ENCODE measurements at regions not wholly inside any gene's neighbourhood (a gene's known extent, or its start where the extent isn't known, plus 50 kb on each side); places are given as distances from the start of the nearest gene placed in this dataset.
"Not testable (repeated sequence)": the region's sequence is repeated elsewhere in the genome, so short reads cannot be mapped to it uniquely, and the experiment has no call there.

DNA sequence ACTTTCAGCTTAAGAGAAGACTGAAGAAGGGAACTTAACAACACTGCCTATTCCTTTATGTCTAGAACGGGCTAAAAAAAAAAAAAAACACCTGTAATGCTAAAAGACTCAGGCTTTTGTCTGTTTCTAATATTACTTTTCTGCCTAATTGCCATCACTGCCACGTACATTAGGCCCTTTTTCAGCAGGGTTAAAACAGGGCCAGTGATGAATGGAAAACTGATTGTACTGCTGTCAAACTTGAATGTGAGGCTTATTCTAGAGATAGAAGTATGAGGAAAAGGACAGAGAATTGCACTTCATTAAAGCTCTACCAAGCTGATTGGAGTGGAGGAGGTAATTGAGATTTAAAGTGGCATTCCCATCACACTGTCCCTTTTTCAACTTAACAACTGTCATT lies 535.8 kb downstream of the PRKD1 start:
- H3K27ac Mint-ChIP-seq = no peak overlapping the region
- ATAC-seq = no peak
- H3K4me3 Mint-ChIP-seq = no peak overlapping the region
- peaks cover 2% of the 10 kb centered on the region for H3K9me3 Mint-ChIP-seq
- no peaks in the 10 kb centered on the region for H3K36me3 Mint-ChIP-seq
- no peaks in the 10 kb centered on the region for H3K27me3 Mint-ChIP-seq
- H3K4me1 Mint-ChIP-seq = no peaks in the 10 kb centered on the region

DNA sequence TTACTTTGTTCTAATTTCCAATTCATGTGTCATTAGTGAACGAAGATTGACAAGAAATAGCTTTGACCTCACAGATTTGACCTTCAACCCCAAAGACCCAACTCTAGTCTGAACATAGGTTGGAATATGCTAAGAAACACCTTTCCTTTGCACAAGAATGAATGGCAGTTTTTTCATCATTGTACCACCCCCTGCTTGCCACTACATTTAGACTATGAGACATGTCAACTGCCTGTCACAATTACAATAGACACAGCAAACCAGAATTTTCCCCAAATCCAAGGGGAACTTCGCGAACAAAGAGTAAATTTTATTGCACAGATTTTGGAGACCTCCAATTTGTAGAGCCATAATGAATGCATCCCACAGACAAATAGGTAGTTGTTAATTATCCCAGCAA lies 535.4 kb downstream of the PRKD1 start:
- Mint-ChIP-seq H3K27ac (no peak overlapping the region), H3K27me3 (no peaks in the 10 kb centered on the region), H3K36me3 (no peaks in the 10 kb centered on the region), H3K4me3 (no peak overlapping the region), H3K9me3 (peaks cover 2% of the 10 kb centered on the region), H3K4me1 (no peaks in the 10 kb centered on the region)
- no peak for ATAC-seq

DNA sequence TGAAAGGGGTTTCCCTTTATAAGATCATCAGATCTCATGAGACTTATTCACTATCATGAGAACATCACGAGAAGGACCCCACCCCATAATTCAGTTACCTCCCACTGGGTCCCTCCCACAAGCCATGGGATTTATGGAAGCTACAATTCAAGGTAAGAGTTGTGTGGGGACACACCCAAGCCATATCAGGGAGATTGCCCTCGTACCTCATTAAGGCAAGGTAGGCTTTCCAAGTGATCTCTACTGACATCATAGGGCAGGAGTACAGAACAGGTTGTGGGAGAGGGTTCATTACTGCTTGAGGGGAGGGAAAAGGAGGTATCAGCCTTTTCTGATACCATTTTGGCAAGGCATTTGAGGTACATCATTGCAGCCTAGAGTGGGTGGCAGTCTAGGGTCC lies 524.6 kb downstream of the PRKD1 start:
- H3K36me3 Mint-ChIP-seq = no peaks in the 10 kb centered on the region
- no peaks in the 10 kb centered on the region for H3K4me1 Mint-ChIP-seq
- no peaks in the 10 kb centered on the region for H3K27me3 Mint-ChIP-seq
- no peak overlapping the region for H3K4me3 Mint-ChIP-seq
- H3K9me3 Mint-ChIP-seq = peaks cover 3% of the 10 kb centered on the region
- no peak for ATAC-seq
- H3K27ac Mint-ChIP-seq = no peak overlapping the region

DNA sequence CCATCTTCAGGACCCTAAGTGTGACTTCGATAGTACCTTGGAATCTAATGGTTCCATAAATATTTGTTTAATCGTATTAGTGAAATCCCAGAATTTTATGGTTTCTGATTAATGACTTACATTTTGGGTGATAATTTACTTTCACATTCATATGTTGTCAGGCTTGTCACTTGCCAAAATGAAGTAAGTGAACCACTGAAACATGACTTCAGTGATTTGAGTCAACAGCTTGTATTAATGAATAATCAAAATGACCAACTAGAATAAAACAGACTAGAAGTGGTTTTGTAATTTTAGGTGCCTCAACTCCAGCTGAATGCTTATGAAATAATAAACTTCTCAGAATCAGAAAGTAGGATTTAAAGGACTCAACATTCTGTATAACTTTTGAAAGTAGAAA lies 517.1 kb downstream of the PRKD1 start:
- H3K4me3 Mint-ChIP-seq = no peak overlapping the region
- H3K4me1 Mint-ChIP-seq = no peaks in the 10 kb centered on the region
- ATAC-seq = no peak
- no peaks in the 10 kb centered on the region for H3K27me3 Mint-ChIP-seq
- H3K27ac Mint-ChIP-seq = no peak overlapping the region
- no peaks in the 10 kb centered on the region for H3K36me3 Mint-ChIP-seq
- H3K9me3 Mint-ChIP-seq = peaks cover 7% of the 10 kb centered on the region

DNA sequence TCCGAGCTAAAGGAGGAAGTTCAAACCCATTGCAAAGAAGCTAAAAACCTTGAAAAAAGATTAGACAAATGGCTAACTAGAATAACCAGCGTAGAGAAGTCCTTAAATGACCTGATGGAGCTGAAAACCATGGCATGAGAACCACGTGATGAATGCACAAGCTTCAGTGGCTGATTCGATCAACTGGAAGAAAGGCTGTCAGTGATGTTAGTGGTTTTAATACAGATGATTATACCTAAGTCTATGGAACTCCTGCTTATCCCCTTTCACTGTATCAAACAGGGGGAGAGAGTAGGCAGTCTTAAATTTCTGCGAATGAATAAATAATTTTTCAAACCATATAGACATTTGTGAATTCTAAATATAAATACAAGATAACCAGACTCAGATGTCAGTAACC lies 512.7 kb downstream of the PRKD1 start:
- H3K27ac Mint-ChIP-seq, H3K4me1 Mint-ChIP-seq, H3K4me3 Mint-ChIP-seq, H3K36me3 Mint-ChIP-seq, H3K9me3 Mint-ChIP-seq, H3K27me3 Mint-ChIP-seq, ATAC-seq: not testable (repeated sequence)

DNA sequence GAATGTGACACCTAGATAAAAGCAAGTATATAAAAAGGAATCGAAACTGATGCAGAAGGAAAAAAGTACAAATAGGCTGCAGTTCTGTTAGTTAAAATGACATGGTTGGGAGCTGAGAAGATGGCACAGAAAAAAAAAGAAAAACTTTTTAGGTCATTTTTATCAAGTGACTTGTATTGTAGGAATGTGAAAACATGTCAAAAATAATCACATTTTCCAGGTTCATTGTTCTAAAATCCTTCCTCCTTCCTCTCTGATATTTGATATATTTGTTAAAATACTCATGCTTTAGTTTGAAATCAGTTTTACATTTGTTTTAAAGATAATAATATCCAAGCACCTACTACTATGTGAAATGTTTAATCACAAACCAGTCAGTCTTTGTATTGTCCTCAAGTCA lies 507.9 kb downstream of the PRKD1 start:
- Mint-ChIP-seq H3K4me1 (no peaks in the 10 kb centered on the region), H3K9me3 (peaks cover 2% of the 10 kb centered on the region), H3K36me3 (no peaks in the 10 kb centered on the region), H3K27ac (no peak overlapping the region), H3K27me3 (no peaks in the 10 kb centered on the region), H3K4me3 (no peak overlapping the region)
- ATAC-seq = no peak

DNA sequence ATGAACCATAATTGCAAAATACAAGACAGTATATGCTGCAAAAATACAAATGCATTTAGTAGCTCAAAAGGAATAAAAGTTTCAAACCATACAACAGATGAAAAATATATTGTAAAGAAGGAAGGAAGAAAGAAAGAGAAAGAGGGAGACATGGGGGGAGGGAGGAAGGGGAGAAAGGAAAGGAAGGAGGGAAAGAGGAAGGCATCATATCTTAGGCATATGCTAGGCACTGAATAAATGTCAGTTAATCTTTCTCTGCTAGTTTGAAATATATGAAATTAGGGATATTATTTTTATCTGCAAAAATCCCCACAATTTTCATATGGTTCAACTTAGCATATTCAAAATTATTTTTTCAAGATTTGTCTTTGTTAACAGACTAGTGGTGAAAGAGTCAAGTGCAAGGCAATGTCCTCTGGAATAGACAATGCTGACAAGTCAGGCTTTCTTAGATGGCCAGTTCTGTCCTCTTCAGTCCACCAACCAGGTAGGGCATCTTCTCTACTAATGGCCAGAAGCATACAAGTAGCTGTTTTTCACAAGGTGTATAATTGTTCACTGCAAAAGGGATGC lies 506.4 kb downstream of the PRKD1 start:
- no peaks in the 10 kb centered on the region for H3K4me1 Mint-ChIP-seq
- no peak overlapping the region for H3K4me3 Mint-ChIP-seq
- ATAC-seq = no peak
- H3K36me3 Mint-ChIP-seq = no peaks in the 10 kb centered on the region
- no peak overlapping the region for H3K27ac Mint-ChIP-seq
- H3K27me3 Mint-ChIP-seq = no peaks in the 10 kb centered on the region
- peaks cover 2% of the 10 kb centered on the region for H3K9me3 Mint-ChIP-seq

DNA sequence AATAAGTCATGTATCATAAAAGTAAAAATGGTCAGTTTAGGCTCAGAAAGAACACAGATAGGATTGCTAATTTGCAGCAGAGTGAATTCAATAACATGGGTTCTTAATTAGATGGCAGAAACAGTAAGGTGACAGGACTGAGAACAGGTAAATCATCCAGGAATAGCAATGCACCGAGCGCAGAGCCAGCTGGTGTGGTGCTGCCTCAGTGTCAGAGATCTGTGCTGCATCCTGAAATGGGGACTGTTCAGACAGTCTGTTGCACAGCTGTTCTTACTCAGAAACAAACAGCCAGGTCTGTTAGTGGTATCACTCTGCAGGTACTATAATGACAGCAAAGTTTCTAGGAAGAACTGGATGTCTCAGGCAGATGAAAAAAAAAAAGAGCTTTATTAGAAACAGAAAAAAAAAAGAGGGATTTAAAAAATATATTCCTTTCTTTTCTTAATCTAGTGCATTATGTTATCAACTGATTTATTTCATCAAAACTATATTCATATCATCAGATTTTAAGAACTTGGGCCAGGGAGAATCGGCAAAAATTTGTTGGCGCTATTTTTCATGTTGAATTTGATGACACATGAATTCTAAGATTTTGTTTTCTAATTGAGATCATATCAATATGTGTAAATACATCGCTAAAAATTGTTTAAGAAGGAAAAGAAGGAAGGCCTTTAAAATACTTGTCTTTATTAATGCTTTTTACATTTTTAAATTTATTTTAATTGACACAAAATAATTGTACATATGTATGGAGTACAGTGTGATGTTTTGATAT lies 501.8 kb downstream of the PRKD1 start:
- peaks cover 9% of the 10 kb centered on the region for H3K9me3 Mint-ChIP-seq
- no peaks in the 10 kb centered on the region for H3K27me3 Mint-ChIP-seq

DNA sequence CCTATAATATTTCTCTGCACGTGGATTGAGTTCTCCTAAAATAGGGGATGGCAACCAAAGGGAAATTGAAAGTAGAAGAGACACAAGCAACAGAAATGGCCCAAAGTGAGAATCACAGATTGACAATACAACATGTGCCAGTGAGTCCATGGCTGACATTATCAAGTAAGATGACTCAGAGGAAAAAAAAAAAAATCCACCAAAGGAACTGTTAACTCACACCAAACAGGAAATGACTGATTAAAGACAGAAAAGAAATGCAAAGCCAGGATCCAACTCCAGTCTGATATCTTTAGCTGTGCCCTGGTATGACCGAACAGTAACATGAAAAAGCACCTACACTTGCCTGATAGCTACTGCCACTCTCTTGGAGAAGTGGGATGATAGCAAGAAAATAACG lies 485.0 kb downstream of the PRKD1 start:
- Mint-ChIP-seq H3K27me3 (no peaks in the 10 kb centered on the region), H3K27ac (no peak overlapping the region), H3K4me1 (no peaks in the 10 kb centered on the region), H3K4me3 (no peak overlapping the region), H3K36me3 (no peaks in the 10 kb centered on the region), H3K9me3 (peaks cover 12% of the 10 kb centered on the region)
- no peak for ATAC-seq

More for the DNA sequence above, 501.8 kb downstream of the PRKD1 start:
- Mint-ChIP-seq H3K36me3 (no peaks in the 10 kb centered on the region), H3K27ac (no peak overlapping the region), H3K4me3 (no peak overlapping the region), H3K4me1 (no peaks in the 10 kb centered on the region)
- ATAC-seq = no peak

DNA sequence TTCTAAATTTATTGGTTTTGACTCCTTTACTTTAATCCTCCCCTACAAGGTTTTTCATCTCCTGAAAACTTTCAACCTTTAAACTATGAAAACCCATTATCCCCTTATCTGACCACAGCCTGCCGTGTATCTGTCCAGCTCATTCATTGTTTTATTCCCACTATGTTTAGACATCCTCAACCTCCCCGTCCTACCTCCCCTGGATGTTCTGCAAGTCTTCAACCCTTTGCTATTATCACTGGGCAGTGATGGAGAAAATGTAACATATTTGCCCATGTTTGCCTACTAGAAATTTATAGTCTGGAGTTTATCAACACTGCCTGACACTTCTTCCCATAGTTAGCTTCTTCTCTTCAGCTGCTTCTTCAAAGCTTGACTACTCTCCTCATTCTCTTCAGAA lies 483.4 kb downstream of the PRKD1 start:
- peaks cover 8% of the 10 kb centered on the region for H3K9me3 Mint-ChIP-seq
- H3K4me3 Mint-ChIP-seq = no peak overlapping the region
- H3K4me1 Mint-ChIP-seq = no peaks in the 10 kb centered on the region
- no peaks in the 10 kb centered on the region for H3K36me3 Mint-ChIP-seq
- H3K27ac Mint-ChIP-seq = no peak overlapping the region
- ATAC-seq = no peak
- H3K27me3 Mint-ChIP-seq = no peaks in the 10 kb centered on the region

DNA sequence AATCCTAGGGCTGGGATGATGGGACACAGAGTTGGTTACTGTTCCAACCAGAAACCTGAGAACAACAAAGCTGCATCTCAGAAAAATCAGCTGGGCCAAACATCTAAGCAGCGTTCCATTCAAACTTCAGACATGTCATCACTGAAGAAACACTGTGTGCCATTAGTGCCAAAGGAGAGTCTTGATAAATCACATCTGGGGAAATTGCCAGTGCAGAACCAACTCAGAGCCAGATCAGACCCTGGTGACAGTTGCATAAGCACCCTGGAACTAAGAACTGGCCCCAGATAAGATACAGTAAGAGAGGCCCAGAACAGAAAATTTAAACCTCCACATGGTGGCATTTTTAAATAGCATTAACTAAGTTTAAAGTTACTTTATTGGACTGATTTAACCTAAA lies 482.8 kb downstream of the PRKD1 start:
- Mint-ChIP-seq H3K4me3 (no peak overlapping the region), H3K27ac (no peak overlapping the region), H3K36me3 (no peaks in the 10 kb centered on the region), H3K9me3 (peaks cover 8% of the 10 kb centered on the region), H3K4me1 (no peaks in the 10 kb centered on the region), H3K27me3 (no peaks in the 10 kb centered on the region)
- no peak for ATAC-seq

DNA sequence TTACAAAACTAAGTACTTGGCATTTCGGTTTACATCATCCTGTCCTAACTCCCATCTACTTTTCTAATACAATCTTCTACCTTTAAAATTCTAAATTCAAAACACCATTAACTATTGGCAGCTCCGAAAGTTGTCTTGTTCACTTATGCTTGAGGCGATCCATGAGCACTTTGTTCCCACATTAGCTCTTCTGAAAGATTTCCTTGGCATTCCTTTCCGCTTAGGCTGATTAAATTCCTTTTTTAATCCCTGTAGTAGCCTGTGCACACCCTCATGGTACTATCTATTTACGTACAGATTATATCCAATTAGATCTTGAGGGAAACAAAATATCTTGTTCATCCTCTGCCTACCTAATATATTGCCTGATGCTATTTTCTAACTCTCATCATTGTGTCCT lies 480.7 kb downstream of the PRKD1 start:
- no peaks in the 10 kb centered on the region for H3K36me3 Mint-ChIP-seq
- no peaks in the 10 kb centered on the region for H3K27me3 Mint-ChIP-seq
- no peaks in the 10 kb centered on the region for H3K4me1 Mint-ChIP-seq
- no peak overlapping the region for H3K27ac Mint-ChIP-seq
- no peak for ATAC-seq
- no peak overlapping the region for H3K4me3 Mint-ChIP-seq
- H3K9me3 Mint-ChIP-seq = peaks cover 8% of the 10 kb centered on the region

DNA sequence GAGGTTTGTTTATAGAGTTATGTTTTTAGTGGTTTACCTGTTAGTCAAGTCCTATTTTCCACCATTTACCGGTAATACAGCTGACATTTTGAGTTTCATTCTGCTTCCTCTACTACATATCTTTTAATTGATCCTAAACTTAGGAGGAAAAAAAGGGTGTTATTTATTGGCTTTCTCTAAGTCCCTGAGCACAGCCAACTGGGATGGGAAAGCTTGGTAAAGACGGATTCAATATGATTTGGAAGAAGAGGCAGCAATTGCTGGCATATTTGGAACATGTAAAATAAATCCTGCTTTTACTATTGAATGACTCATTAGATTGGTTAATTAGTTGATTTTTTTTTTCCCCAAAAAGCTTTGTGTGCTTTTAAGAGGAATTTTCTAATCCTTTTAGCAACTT lies 475.7 kb downstream of the PRKD1 start:
- H3K4me3 Mint-ChIP-seq = no peak overlapping the region
- no peaks in the 10 kb centered on the region for H3K36me3 Mint-ChIP-seq
- no peak for ATAC-seq
- H3K4me1 Mint-ChIP-seq = no peaks in the 10 kb centered on the region
- H3K27ac Mint-ChIP-seq = no peak overlapping the region
- H3K27me3 Mint-ChIP-seq = no peaks in the 10 kb centered on the region
- H3K9me3 Mint-ChIP-seq = no peaks in the 10 kb centered on the region

DNA sequence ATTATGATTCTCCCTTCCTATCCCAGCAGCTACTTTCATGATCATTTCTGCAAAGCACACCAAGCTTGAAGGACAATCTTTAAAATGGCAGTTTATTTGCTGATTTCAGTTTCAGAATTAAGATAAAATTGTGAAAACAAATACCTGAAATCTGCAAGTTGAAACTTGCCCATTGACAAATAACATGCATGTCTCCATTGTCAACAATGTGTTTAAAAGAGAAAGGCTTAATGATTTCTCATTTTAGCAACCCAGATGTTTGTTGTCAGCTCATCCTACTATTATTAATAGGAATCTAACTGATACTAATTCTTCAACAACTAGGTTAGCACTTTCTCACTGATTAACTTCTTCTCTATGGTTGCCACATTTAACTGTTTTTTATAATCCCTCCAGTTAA lies 474.6 kb downstream of the PRKD1 start:
- no peak overlapping the region for H3K4me3 Mint-ChIP-seq

DNA sequence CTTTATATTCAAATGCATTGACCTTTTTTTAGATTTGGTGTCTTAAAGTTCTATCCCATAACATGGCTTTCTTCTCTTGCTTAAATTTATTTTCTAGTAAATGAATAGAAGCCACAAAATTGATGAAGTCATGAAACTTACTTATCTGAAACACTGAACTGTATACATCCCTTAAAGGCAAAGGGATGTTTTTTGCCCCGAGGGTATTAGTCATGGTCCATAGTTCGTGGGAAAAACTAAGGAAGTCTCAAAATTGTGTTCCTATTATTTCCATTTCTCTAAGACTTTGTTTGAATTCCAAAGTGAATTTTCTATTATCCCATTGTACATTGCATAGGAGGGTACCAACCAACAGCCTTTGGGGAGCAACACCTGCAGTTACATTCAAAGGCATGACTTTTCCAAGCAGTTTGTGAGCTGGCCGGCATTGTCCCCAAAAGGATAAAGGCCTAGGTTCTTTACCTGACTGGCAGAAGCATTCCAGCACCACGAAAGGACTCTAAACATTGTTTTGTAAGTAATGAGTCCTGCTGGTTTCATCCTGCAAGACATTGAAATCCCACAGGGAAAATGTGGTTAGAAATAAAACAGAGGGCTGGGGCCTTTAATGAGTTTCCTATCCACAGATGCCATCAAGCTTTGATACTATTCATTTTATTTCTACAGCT lies 473.5 kb downstream of the PRKD1 start:
- H3K36me3 Mint-ChIP-seq = no peaks in the 10 kb centered on the region
- H3K4me1 Mint-ChIP-seq = no peaks in the 10 kb centered on the region
- ATAC-seq = no peak
- no peaks in the 10 kb centered on the region for H3K9me3 Mint-ChIP-seq
- H3K4me3 Mint-ChIP-seq = no peak overlapping the region
- no peaks in the 10 kb centered on the region for H3K27me3 Mint-ChIP-seq
- no peak overlapping the region for H3K27ac Mint-ChIP-seq

More for the DNA sequence above, 474.6 kb downstream of the PRKD1 start:
- H3K4me1 Mint-ChIP-seq = no peaks in the 10 kb centered on the region
- H3K9me3 Mint-ChIP-seq = no peaks in the 10 kb centered on the region
- H3K27me3 Mint-ChIP-seq = no peaks in the 10 kb centered on the region
- ATAC-seq = no peak
- no peak overlapping the region for H3K27ac Mint-ChIP-seq
- no peaks in the 10 kb centered on the region for H3K36me3 Mint-ChIP-seq

DNA sequence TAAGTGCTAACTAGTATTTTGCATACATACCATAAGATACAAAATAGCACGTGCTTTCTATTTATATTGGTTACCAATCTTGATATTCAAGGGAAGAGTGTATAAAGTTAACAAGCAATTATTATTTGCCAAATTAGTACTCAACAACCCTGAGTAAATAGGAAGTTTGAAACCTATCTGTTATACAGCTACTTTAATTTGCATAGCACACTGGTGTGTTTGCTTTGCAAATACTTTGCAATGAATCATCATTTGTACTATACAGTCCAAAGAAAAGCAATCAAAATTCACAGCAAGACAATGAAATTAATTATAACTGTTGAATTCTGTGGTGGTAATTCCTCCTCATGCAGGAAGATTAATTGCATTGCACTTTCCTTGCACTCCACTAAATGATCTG lies 469.1 kb downstream of the PRKD1 start:
- ATAC-seq = no peak
- no peaks in the 10 kb centered on the region for H3K36me3 Mint-ChIP-seq
- H3K4me3 Mint-ChIP-seq = no peak overlapping the region
- H3K27me3 Mint-ChIP-seq = no peaks in the 10 kb centered on the region
- no peaks in the 10 kb centered on the region for H3K4me1 Mint-ChIP-seq
- H3K9me3 Mint-ChIP-seq = no peaks in the 10 kb centered on the region
- no peak overlapping the region for H3K27ac Mint-ChIP-seq
